Stimulated activated CD4-positive, alpha-beta T cell treated with anti-CD3 and anti-CD28 coated beads, TNF-alpha, amount 100 ng/mL, for 1 hour (primary cell): ENCODE measurements at regions not wholly inside any gene's neighbourhood (a gene's known extent, or its start where the extent isn't known, plus 50 kb on each side); places are given as distances from the start of the nearest gene placed in this dataset.
"Not testable (repeated sequence)": the region's sequence is repeated elsewhere in the genome, so short reads cannot be mapped to it uniquely, and the experiment has no call there.

Experiments used
- DNase-seq, 3 donors: peaks; one replicate each; pipeline ENCODE4 v3.0.0-alpha.2; 2020; ENCODE audit warnings: low read depth in 3 of 3, low spot score in 1 of 3

DNA sequence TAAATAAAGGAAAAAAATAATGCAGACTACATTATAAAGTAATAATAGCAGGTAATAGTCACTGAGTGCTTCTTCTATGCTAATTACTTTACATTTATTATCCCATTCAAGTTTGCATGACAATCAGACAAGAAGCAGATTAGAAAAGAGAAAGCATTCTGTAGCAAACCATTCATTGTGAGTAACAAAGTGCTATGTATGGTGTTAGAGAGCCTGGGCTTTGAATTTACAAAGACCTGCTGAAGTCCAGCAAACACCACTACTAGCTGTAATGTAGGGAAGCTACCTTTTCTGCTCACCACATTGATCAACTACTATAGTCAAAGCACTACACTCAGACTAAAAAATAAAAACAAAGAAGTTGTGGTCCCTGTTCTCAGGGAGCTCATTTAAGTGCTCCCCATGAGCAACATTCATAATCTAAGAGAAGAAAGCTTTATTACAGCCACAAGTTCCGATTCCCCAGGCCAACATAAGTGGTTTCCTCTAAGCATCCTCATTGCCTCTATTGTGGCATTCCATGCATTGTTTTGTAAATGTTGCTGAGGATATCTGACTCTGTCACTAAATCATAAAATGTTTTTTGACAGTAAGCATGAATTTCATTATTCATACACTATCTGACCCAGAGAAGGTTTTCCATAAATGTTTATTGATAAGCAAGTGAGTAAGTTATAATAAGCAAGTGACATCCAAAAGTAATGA is 108.5 kb downstream of the FOXD4L6 start:
- not testable (repeated sequence) for DNase-seq

DNA sequence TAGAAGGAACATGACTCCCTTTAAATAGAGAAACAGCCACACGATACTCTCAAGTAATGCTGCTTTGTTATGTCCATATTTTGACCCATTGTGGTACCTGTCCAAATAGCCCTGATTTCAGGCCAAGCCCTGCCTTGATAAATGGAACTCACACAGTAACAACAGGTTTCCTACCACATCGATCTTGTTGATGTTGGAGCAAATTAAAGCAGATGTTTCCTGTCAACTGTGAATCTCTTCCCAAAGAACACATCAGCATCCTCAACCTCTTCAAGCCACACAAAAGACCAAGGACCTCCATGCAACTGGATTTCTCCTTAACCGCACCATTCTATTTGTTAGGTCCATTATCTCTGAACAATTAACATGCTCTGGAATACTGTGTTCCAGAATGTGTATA is 109.5 kb downstream of the FOXD4L6 start:
- not testable (repeated sequence) for DNase-seq

DNA sequence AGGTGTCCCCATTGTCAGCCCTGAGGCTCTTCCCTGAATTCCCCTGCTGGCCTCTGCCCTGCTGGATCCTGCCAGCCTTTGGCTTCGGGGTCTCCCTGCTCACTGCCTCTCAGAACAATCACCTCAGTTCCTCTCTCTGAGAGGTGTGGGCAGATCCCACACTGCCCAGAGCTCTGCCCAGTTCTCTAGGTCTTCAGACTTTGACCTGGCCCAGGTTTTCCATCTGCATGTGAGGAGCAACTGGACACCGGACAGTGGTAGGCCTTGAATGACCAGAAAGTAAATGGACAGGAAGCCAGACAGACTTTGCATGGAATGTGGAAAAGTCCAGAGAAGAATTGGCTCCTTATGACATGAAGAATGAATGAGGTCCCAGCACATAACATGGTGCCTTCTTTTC is 111.8 kb downstream of the FOXD4L6 start:
- not testable (repeated sequence) for DNase-seq

DNA sequence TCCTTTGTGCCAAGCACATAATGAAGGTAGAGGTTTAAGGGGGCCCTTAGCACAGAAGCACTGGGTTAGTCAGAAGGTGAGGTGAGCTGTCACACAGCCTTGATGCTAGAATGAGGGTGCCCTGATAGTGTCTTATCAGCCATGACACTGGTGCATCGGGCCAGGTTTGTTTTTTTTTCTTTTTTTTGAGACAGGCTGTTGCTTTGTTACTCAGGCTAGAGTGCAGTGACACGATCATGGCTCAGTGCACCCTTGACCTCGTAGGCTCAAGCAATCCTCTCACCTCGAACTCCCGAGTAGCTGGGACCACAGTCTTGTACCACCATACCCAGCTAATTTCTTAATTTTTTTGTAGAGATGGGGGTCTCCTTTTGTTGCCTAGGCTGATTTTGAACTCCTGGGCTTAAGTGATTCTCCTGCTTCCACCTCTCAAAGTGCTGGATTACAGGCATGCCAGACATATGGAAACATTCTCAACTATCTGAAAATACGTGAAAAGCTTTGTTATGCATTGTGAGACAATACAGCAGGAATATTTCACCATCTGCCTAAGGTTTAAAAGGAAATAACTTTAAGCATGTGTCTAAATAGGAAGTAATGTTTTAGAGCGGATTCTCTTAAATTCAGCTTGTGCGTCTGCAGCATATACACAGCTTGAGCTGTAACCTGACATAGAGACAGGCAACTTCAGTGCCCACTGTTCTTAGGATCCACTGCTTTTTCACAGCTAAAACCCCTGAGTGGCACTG is 128.4 kb downstream of the FOXD4L6 start:
- not testable (repeated sequence) for DNase-seq

DNA sequence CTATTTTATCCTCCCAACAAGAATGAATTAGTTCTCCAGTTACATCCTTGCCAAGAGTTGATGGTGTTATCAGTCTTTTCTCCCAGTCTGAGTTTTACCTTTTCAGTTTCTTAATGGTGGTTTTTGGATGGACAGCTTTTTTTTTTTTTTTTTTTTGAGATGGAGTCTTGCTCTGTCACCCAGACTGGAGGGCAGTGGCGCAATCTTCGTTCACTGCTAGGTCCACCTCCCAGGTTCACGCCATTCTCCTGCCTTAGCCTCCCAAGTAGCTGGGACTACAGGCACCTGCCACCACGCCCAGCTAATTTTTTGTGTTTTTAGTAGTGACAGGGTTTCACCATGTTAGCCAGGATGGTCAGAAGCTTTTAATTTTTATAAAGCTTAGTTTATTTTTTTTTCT is 133.0 kb downstream of the FOXD4L6 start:
- not testable (repeated sequence) for DNase-seq

DNA sequence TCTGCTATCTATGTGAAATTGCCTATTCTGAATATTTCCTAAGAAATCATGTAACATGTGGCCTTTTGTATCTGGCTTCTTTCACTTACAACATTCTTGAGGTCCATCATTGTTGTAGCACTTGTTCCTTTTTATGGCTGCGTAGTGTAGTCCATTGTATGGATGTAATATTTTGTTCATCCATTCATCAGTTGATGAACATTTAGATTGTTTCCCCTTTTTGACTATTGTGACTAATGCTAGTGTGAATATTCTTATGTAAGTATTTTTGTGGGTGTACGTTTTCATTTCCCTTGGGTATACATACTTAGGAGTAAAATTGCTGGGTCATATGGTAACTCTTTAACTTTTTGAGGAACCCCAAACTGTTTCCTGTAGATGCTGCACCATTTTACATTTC is 134.6 kb downstream of the FOXD4L6 start:
- not testable (repeated sequence) for DNase-seq

DNA sequence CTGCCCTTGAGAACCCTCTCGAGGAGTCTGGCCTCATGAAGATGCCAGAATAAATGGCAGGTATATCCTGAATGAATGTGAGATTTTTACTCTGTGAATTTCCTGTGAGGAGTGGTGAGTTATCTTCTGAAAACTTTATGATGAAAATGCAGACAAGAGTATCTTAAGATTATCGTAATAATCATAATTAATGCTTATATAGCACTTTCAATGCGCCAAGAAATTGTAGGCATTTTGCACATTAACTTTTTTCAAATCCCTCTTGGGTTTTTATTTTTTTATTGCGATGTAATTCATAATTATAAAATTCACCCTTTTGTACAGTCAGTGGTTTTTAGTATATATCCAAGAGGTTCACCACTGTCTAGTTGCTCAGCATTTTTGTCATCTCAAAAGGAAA is 135.1 kb downstream of the FOXD4L6 start:
- not testable (repeated sequence) for DNase-seq

DNA sequence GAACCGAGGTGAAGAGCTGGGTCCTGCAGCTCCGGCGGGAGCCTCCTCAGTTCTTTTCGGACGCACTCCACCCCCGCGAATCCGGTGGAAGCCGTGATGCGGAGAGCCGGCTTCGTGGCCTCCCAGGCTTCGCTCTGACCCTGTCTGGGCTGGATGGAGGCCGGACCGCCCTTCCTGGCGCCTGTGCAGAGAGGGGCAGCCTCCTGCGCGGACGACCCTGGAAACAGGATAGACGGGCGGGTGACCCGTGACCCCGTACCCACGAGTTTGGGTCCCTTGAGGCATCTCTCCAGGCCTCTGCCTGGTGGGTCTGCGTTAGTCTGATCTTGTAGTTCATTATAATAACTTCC is 136.0 kb downstream of the FOXD4L6 start:
- not testable (repeated sequence) for DNase-seq

DNA sequence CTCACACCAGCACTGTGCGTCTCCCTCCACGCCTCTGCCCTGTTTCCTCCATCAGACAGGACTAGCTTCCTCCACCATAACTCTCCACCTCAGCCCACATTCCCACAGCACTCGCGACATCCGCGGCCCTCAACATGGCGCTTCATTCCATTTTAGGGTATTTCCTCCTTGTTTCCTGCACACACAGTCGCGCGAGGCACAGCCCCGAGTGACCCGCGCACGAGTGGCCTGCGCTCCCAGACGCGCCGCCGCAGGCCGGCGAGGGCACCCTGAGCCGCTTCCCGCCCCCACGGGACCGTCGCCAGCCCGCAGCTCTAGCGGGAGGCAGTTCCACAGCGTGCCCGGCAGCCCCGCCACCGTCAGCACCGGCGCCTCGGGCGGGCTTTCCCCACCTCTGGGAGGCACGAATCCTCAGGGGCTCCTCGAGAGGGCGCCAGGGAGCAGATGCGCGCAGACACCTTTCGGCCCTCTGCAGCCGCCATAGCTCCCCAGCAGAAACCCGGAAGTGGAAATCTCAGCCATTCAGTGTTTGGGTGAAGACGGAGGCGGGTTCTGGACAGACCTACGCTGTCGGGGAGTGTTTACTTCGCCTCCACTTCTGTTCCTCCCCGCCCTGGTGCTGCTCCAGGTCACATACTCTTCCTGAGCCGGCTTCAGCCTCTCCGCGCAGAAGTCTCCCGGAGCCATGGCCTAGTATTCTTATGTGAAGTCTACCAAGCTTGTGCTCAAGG is 136.6 kb downstream of the FOXD4L6 start:
- peak; percentile 92 to 98 (median 98) for DNase-seq

DNA sequence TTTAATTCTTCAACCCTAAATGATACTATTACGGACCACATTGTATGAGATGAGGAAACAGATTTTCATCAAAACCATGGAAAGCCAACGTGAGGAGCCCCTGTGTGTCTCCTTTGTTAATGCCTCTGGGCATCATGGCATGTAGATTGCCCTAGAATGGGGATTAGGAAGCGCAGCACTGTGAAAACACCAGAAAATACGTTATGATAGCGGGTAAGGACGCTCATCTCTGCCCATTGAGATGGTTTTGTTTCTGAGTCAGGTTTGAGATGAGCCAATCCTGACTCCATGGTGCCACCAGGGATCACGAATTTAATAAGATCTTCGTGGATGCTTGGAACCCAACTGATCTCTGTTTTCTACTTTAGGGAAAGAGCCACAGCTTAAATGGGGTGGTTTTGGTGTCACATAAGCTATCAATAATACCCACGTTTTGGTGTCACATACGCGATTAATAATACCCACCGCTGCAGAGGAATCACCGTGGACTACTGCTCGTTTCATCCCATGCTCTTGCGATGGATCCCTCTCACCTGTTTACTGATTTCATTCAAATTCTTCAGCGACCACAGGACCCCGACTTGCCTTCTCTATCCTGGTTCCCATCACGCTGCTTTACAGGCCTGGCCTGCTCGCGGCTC is 137.3 kb downstream of the FOXD4L6 start:
- DNase-seq: not testable (repeated sequence)

DNA sequence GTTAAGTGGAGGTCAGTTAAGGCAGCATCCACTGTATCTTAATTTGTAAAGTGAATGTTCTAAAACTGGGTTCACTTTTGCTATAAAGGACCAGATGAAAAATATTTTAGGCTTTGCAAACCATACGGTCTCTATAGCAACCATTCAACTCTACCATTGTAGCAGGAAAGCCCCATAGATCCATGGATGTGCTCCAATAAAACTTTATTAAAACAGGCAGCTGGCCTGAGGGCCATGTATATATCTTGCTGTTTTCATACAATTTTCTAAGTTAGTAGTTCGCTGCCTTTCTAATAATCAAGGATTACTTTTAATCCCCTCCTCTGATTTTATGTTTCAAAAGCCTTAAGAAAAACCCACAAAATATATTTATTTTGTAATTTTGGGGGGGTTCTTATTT is 142.1 kb downstream of the FOXD4L6 start:
- not testable (repeated sequence) for DNase-seq

DNA sequence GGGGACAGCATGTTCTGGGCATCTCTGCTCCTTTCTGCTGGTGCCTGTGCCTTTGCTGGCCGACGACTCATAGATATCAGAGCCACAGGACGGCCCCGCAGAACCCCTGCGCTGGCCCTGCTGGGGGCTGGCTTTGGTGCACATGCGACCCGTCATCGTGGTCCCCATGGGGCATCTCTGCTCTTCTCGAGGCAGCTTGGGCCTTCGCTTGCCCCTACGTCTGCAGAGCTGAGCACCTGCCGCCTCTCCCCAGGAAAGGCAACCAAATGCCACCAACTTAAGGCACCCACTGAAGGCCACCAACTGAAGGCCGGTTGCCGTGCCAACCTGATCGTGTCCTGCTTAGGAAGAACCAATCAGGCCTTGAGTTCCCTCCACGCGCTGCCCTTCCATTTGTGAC is 153.1 kb downstream of the FOXD4L6 start:
- DNase-seq: not testable (repeated sequence)

DNA sequence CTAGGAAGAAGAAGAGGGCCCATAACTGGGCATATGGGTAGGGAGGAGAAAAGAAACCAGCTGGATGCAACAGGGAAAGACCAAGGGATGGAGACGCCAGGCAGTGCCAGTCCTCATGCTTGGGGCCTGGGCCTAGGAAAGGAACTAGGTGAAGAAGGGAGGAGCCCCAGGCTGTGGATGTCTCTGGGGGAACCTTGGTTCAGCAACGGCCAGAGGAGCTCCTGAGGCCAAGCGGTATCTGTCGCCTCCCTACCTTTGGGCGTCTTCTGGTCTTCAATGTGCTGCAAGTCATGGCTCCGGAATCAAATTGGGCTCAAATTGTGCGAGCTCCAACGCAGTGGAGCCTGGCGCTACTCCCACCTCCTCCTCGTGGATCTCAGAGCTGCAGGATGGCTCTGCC is 153.6 kb downstream of the FOXD4L6 start:
- not testable (repeated sequence) for DNase-seq

DNA sequence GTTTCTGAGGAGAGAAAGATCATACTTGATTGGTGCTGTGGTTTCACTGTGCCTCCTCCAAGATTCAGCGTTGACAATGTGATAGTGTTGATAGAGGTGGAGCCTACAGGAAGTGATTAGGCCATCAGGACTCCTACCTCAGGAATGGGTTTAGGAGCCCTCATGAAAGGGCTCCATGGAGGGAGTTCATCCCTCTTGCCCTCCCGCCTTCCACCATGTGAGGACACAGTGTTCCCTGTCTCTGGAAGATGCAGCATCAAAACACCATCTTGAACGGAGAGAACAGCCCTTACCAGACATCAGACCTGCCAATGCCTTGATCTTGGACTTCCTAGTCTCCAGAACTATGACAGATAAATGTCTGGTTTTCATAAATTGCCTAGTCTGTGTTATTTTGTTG is 156.7 kb downstream of the FOXD4L6 start:
- not testable (repeated sequence) for DNase-seq

DNA sequence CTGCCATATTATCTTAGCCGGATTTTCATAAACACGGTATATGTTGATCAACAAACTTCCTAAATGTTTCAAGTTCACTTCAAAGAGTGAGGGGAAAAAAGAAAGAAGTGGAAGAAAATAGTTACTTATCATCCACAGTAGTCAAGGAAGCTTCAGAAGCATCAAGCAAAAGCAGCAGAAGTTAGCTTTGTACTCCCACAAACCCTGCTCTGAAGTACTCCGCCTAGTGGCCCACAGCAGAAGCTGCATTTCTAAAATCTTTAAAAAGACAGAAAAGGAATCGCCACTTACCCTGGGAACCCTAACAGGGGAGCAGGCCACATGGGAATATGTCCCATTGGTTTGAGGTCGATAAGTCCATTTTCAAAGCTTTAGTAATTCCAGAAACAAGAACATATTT is 158.1 kb downstream of the FOXD4L6 start:
- DNase-seq: not testable (repeated sequence)

DNA sequence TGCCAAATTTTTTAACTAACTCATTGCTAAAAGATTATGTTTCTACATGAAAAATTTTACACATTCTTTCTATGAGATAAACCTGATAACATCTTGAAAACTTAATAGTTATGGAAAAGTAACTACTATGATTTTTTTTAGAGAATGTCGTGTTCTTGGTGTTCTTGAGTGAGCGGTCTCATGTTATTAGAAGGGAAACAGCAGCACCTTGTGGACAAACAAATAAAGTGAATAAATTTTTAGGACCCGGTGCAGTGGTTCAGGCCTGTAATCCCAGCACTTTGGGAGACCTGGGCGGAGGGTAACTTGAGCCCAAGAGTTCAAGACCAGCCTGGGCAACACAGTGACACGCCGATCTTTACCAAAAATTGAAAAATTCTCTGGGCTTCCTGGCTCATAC is 166.0 kb downstream of the FOXD4L6 start:
- not testable (repeated sequence) for DNase-seq

DNA sequence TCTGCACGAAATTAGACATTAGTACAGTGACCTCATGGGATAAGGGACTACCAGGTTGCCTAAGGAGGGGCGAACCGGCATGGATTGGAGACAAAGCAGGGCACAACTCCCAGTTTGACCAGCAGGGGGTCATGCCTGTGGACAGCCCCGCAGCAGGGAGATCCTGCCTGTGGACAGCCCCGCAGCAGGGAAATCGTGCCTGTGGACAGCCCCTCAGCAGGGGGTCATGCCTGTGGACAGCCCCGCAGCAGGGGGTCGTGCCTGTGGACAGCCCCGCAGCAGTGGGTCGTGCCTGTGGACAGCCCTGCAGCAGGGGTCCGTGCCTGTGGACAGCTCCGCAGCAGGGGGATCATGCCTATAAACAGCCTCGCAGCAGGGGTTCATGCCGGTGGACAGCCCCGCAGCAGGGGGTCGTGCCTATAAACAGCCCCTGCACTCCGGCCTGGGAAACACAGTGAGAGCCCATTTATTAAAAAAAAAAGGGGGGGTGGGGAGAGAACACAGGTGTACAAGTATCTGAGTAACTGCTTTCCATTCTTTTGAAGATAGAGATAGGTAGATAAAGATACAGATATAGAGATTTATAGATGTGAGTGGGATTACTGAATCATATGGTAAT is 176.5 kb downstream of the FOXD4L6 start:
- DNase-seq: not testable (repeated sequence)

DNA sequence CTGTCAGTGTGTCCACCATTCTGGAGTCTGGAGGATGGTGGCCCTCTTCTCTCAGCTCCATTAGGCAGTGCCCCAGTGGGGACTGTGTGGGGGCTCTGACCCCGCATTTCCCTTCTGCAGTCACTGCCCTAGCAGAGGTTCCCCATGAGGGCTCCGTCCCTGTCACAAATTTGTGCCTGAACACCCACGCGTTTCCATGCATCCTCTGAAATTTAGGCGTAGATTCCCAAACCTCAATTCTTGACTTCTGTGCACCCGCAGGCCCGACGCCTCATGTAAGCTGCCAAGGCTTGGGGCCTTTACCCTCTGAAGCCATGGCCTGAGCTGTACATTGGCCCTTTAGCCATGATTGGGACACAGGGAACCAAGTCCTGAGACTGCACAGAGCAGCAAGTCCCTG is 182.3 kb downstream of the FOXD4L6 start:
- not testable (repeated sequence) for DNase-seq

DNA sequence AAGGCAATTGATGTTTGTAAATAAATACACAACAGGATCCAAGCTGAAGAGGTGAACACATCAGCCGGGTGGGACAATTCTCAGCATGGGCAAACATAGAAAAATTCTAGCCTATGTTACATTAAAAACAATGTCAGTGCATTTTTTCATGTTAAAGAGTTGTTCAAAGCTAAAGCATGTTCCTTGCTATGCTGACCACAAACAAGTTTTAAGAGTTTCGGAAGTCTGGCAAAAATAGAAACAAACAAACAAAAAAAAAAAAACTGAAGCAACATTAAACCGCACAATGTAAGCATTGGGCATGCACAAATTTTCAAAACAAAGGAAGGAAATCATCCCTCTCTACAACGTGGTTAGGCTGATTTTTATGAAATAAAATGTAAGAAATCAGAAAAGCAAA is 185.8 kb downstream of the FOXD4L6 start:
- not testable (repeated sequence) for DNase-seq

DNA sequence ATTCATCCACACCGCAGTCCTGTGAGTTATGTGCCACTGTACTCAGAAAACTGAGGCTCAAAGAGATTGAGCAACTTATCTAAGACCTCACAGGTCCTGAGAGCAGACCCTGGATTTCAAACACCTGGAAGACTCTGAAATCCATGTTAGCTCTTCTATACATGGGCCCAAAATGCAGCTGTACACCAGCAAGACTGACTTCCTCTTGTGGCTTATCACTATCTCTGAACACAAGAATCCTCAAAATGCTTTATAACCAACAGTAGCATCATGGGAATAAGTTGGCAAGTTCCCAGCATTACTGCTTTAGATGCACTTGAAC is 188.6 kb downstream of the FOXD4L6 start:
- DNase-seq: not testable (repeated sequence)
